CD4-positive, alpha-beta T cell (primary cell): ENCODE measurements at regions not wholly inside any gene's neighbourhood (a gene's known extent, or its start where the extent isn't known, plus 50 kb on each side); places are given as distances from the start of the nearest gene placed in this dataset.

Experiments
- ATAC-seq: fragments of 200-7000 bp; cut with Tn5 transposase; one replicate; pipeline ENCODE4 v1.10.0; 2022; ENCODE audit warnings: mild to moderate bottlenecking; ENCODE audit not compliant: poor library complexity
- CTCF ChIA-PET: fragments of 350-600 bp; sonication (Branson Sonifier 250); formaldehyde crosslinking; loops from one replicate; lab custom pipeline; 2021; ENCODE audit warnings: antibody characterized with exemption, inconsistent platforms; lab: Charles Lee
- POLR2A ChIA-PET: fragments of 350-600 bp; sonication (Branson Sonifier 250); formaldehyde crosslinking; loops from one replicate; lab custom pipeline; 2021; ENCODE audit warnings: antibody characterized with exemption, inconsistent platforms; lab: Charles Lee
- DNase-seq, 14 experiments: peaks; one replicate each; pipeline ENCODE4 v3.0.0-alpha.2; 2013 to 2020; ENCODE audit warnings: mixed read lengths in 2 of 14
- H3K27ac ChIP-seq, 2 donors: one replicate each; pipeline versions ENCODE4 v1.5.1 to v1.7.0; 2013; ENCODE audit warnings: low read length in 2 of 2, low read depth in 1 of 2, mild to moderate bottlenecking in 1 of 2
- H3K27me3 ChIP-seq, 2 experiments: 1 replicate in 1 of 2; 2 replicates in 1 of 2; pipeline versions ENCODE4 v1.6.1 to v1.7.0; 2013; ENCODE audit warnings: low read length in 2 of 2, control low read depth in 1 of 2, mild to moderate bottlenecking in 1 of 2, moderate library complexity in 1 of 2; ENCODE audit not compliant: insufficient read depth in 2 of 2, control insufficient read depth in 1 of 2
- H3K36me3 ChIP-seq: one replicate; pipeline ENCODE4 v1.6.1; 2013; ENCODE audit warnings: low read length, control low read depth; ENCODE audit not compliant: insufficient read depth
- H3K4me1 ChIP-seq: one replicate; pipeline ENCODE4 v1.6.1; 2013; ENCODE audit warnings: low read length, control low read depth; ENCODE audit not compliant: insufficient read depth
- H3K4me3 ChIP-seq: one replicate; pipeline ENCODE4 v1.5.1; 2013; ENCODE audit warnings: mild to moderate bottlenecking, low read length, moderate library complexity
- H3K9me3 ChIP-seq, 2 experiments: 1 replicate in 1 of 2; 2 replicates in 1 of 2; pipeline versions ENCODE4 v1.6.1 to v1.7.0; 2013; ENCODE audit warnings: low read length in 2 of 2, mild to moderate bottlenecking in 2 of 2, control low read depth in 1 of 2, moderate library complexity in 1 of 2; ENCODE audit not compliant: control insufficient read depth in 1 of 2, insufficient read depth in 1 of 2
- H3K27ac Mint-ChIP-seq: one replicate; pipeline ENCODE4 v1.8.0; 2020; ENCODE audit warnings: mixed read lengths
- H3K27me3 Mint-ChIP-seq: one replicate; pipeline ENCODE4 v1.8.0; 2021; ENCODE audit warnings: mixed read lengths
- H3K36me3 Mint-ChIP-seq: one replicate; pipeline ENCODE4 v1.8.0; 2021; ENCODE audit warnings: low read depth, mixed read lengths
- H3K4me1 Mint-ChIP-seq: one replicate; pipeline ENCODE4 v1.8.0; 2021; ENCODE audit warnings: low read depth, mixed read lengths
- H3K4me3 Mint-ChIP-seq: one replicate; pipeline ENCODE4 v1.8.0; 2020; ENCODE audit warnings: mild to moderate bottlenecking, mixed read lengths
- H3K9me3 Mint-ChIP-seq: one replicate; pipeline ENCODE4 v1.8.0; 2020; ENCODE audit warnings: mixed read lengths
- intact Hi-C, 2 experiments: fragments of 100-400 bp; cut with DNase I in 1 of 2; cut with micrococcal nuclease in 1 of 2; formaldehyde crosslinking; loops; one replicate each; pipeline versions ENCODE4 v1.15.1 to v1.9.0; 2023 to 2025; cut with DNase I, micrococcal nuclease
- TF ChIP-seq, protein P1 (sequence below): fragments of 200-600 bp; IDR thresholded peaks from one replicate; pipeline ENCODE4 v1.8.0; 2022; ENCODE audit warnings: antibody characterized with exemption, mild to moderate bottlenecking

GRCh38 chr1:204018460-204018859 is 54.5 kb upstream of the SOX13 start:
- intact Hi-C loops, result no loop called here
- POLR2A ChIA-PET, result no interaction called here
- no peaks in the 10 kb centered on the region for H3K36me3 Mint-ChIP-seq

More at GRCh38 chr1:204018460-204018859, 54.5 kb upstream of the SOX13 start:
- TF ChIP-seq, protein P1, sequence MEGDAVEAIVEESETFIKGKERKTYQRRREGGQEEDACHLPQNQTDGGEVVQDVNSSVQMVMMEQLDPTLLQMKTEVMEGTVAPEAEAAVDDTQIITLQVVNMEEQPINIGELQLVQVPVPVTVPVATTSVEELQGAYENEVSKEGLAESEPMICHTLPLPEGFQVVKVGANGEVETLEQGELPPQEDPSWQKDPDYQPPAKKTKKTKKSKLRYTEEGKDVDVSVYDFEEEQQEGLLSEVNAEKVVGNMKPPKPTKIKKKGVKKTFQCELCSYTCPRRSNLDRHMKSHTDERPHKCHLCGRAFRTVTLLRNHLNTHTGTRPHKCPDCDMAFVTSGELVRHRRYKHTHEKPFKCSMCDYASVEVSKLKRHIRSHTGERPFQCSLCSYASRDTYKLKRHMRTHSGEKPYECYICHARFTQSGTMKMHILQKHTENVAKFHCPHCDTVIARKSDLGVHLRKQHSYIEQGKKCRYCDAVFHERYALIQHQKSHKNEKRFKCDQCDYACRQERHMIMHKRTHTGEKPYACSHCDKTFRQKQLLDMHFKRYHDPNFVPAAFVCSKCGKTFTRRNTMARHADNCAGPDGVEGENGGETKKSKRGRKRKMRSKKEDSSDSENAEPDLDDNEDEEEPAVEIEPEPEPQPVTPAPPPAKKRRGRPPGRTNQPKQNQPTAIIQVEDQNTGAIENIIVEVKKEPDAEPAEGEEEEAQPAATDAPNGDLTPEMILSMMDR, result no peak
- Histone ChIP-seq H3K36me3 (no peaks in the 10 kb centered on the region), H3K27ac (no peak overlapping the region), H3K9me3 (no peaks in the 10 kb centered on the region), H3K4me1 (no peaks in the 10 kb centered on the region), H3K4me3 (no peak overlapping the region), H3K27me3 (no peaks in the 10 kb centered on the region)
- H3K27me3 Mint-ChIP-seq, result peaks cover 4% of the 10 kb centered on the region
- no peak overlapping the region for H3K4me3 Mint-ChIP-seq
- DNase-seq (no peak), ATAC-seq (no peak)
- H3K4me1 Mint-ChIP-seq, result no peaks in the 10 kb centered on the region
- H3K27ac Mint-ChIP-seq, result no peak overlapping the region
- no peaks in the 10 kb centered on the region for H3K9me3 Mint-ChIP-seq
- CTCF ChIA-PET, result no interaction called here
